ENCODE measurements at regions not wholly inside any gene's neighbourhood (a gene's known extent, or its start where the extent isn't known, plus 50 kb on each side); places are given as distances from the start of the nearest gene placed in this dataset.

DNA sequence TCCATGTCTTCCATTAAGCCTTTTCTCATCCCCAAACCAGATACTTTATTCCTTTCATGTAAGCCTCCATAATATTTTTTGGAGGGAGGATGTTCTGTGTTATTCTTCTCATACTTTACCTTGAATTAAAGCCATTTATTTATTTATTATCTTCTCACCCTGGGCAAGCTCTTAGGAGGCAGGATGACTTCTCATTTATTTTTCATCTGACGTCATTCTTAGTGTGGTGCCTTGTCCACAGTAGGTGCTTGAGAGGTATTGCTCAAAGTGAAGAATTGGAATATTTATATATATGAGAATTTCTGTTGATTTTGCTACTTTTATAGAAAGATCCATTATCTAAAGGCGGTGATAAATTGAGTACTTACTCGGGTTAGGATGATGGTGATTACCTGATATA, 458.3 kb upstream of the ACTBL2 start:
- TF ChIP-seq FOXM1 (IDR thresholded peaks at IDR 0.05; ENCODE audit: borderline replicate concordance) (no peak), TARDBP (IDR thresholded peaks at IDR 0.05) (no peak), SUZ12 (IDR thresholded peaks at IDR 0.05) (no peak), PKNOX1 (IDR thresholded peaks at IDR 0.05) (no peak), BHLHE40 (IDR thresholded peaks at IDR 0.05; ENCODE audit: borderline replicate concordance) (no peak), ELF4 (IDR thresholded peaks at IDR 0.05) (no peak), SP1 (IDR thresholded peaks at IDR 0.05) (no peak), FOXA1 (IDR thresholded peaks at IDR 0.05) (no peak), NFRKB (IDR thresholded peaks at IDR 0.05) (no peak), HDGF (IDR thresholded peaks at IDR 0.05; ENCODE audit: borderline replicate concordance) (no peak), ARNT (IDR thresholded peaks at IDR 0.05) (no peak), CTBP1 (IDR thresholded peaks at IDR 0.05; ENCODE audit: borderline replicate concordance) (no peak), LEF1 (IDR thresholded peaks at IDR 0.05; ENCODE audit: borderline replicate concordance) (no peak), ZNF384 (IDR thresholded peaks at IDR 0.05) (no peak)
